Nephron (organoid): ENCODE measurements at regions not wholly inside any gene's neighbourhood (a gene's known extent, or its start where the extent isn't known, plus 50 kb on each side); places are given as distances from the start of the nearest gene placed in this dataset.

Experiments used
- H3K27ac Mint-ChIP-seq, 3 experiments: 2 replicates each; pipeline ENCODE4 v1.8.0; 2020; ENCODE audit warnings: mixed read lengths in 3 of 3, mild to moderate bottlenecking in 2 of 3, moderate library complexity in 1 of 3
- H3K27me3 Mint-ChIP-seq: 2 replicates; pipeline ENCODE4 v1.8.0; 2021; ENCODE audit warnings: low read depth, mild to moderate bottlenecking, moderate library complexity, mixed read lengths
- H3K36me3 Mint-ChIP-seq: 2 replicates; pipeline ENCODE4 v1.8.0; 2020; ENCODE audit warnings: low read depth, mixed read lengths
- H3K4me1 Mint-ChIP-seq: 2 replicates; pipeline ENCODE4 v1.8.0; 2020; ENCODE audit warnings: mixed read lengths
- H3K4me3 Mint-ChIP-seq, 3 experiments: 2 replicates each; pipeline ENCODE4 v1.8.0; 2020; ENCODE audit warnings: mild to moderate bottlenecking in 3 of 3, mixed read lengths in 3 of 3, moderate library complexity in 2 of 3
- H3K9me3 Mint-ChIP-seq: 2 replicates; pipeline ENCODE4 v1.8.0; 2020; ENCODE audit warnings: mixed read lengths
- TF ChIP-seq, protein P1 (sequence below), 3 experiments: fragments of 200-600 bp; sonication (generic); IDR thresholded peaks; one replicate each; pipeline ENCODE4 v1.5.0; 2021; ENCODE audit warnings: antibody characterized with exemption in 3 of 3; ENCODE audit not compliant: unreplicated experiment in 3 of 3

DNA sequence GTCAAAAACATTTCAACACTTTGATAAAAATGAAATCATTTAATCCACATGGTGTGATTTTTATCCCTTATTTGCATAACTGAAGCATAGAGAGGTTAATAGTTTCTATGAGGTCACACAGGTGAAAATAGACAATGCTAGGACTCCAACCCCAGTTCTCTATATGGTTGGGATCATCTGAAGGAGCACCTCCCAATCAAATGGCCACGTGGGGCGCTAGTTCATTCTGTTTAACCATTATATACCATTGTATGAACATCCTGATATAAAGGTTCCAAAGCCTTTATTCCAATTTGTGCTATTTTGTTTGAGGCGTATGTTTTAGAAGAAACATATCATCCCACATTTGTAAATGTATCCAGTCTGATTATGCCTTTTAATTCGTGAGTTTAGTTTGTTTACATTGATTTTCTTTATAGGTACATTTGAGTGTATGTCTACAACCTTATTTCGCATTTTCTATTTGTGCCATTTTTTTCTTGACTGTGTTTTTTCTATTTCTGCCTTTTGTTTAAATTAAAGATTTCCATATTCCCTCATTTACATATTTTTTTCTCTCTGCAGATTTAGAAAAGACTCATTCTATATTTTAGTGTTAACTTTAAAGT is 1092.0 kb downstream of the MAT2B start:
- Mint-ChIP-seq H3K9me3 (no peaks in the 10 kb centered on the region), H3K27me3 (no peaks in the 10 kb centered on the region), H3K4me3 (no peak overlapping the region), H3K4me1 (no peaks in the 10 kb centered on the region), H3K27ac (no peak overlapping the region), H3K36me3 (no peaks in the 10 kb centered on the region)
- TF ChIP-seq, protein P1, sequence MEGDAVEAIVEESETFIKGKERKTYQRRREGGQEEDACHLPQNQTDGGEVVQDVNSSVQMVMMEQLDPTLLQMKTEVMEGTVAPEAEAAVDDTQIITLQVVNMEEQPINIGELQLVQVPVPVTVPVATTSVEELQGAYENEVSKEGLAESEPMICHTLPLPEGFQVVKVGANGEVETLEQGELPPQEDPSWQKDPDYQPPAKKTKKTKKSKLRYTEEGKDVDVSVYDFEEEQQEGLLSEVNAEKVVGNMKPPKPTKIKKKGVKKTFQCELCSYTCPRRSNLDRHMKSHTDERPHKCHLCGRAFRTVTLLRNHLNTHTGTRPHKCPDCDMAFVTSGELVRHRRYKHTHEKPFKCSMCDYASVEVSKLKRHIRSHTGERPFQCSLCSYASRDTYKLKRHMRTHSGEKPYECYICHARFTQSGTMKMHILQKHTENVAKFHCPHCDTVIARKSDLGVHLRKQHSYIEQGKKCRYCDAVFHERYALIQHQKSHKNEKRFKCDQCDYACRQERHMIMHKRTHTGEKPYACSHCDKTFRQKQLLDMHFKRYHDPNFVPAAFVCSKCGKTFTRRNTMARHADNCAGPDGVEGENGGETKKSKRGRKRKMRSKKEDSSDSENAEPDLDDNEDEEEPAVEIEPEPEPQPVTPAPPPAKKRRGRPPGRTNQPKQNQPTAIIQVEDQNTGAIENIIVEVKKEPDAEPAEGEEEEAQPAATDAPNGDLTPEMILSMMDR (IDR thresholded peaks at IDR 0.05; ENCODE audit: unreplicated experiment in 3 of 3) = peak in 2 of 3 experiments; percentile 16 to 20

DNA sequence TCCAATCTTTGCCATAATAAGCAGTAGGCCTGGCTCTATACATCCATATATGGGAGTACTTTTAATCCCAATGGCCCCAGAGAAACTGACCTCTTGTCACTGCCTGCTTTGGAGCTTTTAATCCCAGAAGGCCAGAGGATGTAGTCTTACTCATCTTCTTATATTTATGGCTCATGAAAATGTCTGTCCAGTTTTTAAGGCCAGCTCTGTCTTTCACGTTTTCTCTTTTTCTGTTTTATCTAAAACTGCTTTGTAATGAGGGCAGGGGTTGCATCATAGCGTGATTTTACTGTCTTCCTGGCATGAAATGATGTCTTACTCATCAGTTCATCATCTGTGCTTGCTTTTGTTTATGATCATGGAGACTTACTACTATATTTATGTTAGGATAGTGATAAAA is 1094.9 kb downstream of the MAT2B start:
- no peaks in the 10 kb centered on the region for H3K27me3 Mint-ChIP-seq
- TF ChIP-seq, protein P1 (IDR thresholded peaks at IDR 0.05; ENCODE audit: unreplicated experiment in 3 of 3) = no peak
- no peaks in the 10 kb centered on the region for H3K9me3 Mint-ChIP-seq
- H3K36me3 Mint-ChIP-seq = no peaks in the 10 kb centered on the region
- no peaks in the 10 kb centered on the region for H3K4me1 Mint-ChIP-seq
- no peak overlapping the region for H3K4me3 Mint-ChIP-seq
- H3K27ac Mint-ChIP-seq = peak overlapping the region in 2 of 3 experiments; percentile 3 to 26

DNA sequence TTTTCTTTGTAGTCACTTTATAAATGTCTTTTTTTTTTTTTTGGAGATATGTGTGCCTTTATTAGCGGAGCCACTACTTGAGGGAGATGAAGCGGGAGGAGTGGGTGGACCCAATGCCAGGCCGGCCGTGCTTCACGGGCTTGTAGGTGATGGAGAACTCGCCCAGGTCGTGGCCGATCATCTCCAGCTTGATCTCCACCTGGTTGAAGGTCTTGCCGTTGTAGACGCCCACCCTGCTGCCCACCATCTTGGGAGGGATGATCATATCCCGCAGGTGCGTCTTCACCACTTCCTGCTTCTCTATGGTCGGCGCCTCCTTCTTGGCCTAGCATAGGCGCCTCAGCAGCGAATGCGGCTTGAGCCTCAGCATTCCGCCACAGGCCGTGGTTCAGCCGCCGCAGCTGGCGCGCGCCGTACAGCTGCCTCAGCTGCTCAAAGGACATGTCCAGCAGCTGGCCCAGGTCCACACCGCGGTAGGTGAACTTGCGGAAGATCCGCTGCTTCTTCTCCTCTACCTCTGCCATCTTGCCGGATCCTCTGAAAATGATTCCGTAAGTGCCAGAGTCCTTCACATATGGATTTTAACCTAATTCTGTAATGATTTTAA is 1095.6 kb downstream of the MAT2B start:
- TF ChIP-seq, protein P1 (IDR thresholded peaks at IDR 0.05; ENCODE audit: unreplicated experiment in 3 of 3) = no peak
- Mint-ChIP-seq H3K4me1 (no peaks in the 10 kb centered on the region), H3K36me3 (no peaks in the 10 kb centered on the region), H3K9me3 (peaks cover 2% of the 10 kb centered on the region), H3K27me3 (no peaks in the 10 kb centered on the region), H3K4me3 (no peak overlapping the region), H3K27ac (no peak overlapping the region)

DNA sequence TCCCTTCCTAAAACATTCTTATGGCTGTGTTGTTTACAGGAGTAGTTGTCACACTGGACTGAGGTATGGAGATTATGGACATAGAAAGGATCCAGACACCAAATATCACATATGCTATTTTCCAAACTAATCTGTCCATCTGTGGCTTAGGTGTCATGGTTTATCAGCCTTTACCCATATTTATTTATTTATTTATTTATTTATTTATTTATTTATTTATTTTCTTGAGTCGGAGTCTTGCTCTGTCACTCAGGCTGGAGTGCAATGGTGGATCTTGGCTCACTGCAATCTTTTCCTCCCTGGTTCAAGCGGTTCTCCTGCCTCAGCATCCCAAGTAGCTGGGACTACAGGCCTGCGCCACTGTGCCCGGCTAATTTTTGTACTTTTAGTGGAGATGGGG is 1103.1 kb downstream of the MAT2B start:
- no peaks in the 10 kb centered on the region for H3K4me1 Mint-ChIP-seq

DNA sequence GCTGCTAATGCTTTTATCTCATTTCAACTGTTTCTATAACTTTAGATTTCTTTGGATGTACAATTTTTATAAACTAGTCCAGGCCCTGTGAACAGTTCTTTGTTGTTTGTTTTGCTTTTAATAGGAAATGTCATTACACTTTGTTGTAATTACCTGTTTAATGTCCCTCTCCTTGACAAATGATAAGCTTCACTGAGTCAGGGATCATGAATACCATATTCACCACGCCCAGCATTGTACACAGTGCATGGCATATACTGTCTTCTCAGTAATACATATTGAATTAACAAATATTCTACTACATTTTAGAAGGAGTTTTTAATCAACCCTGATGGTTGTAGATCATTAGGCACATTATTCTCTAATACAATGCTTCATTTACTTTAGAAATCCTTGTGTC is 1105.0 kb downstream of the MAT2B start:
- TF ChIP-seq, protein P1 (IDR thresholded peaks at IDR 0.05; ENCODE audit: unreplicated experiment in 3 of 3) = no peak
- H3K27me3 Mint-ChIP-seq = no peaks in the 10 kb centered on the region
- no peak overlapping the region for H3K4me3 Mint-ChIP-seq
- H3K9me3 Mint-ChIP-seq = peaks cover 6% of the 10 kb centered on the region
- H3K27ac Mint-ChIP-seq = no peak overlapping the region
- H3K36me3 Mint-ChIP-seq = no peaks in the 10 kb centered on the region
- no peaks in the 10 kb centered on the region for H3K4me1 Mint-ChIP-seq

More for the DNA sequence above, 1103.1 kb downstream of the MAT2B start:
- no peaks in the 10 kb centered on the region for H3K27me3 Mint-ChIP-seq
- TF ChIP-seq, protein P1 (IDR thresholded peaks at IDR 0.05; ENCODE audit: unreplicated experiment in 3 of 3) = no peak
- H3K27ac Mint-ChIP-seq = no peak overlapping the region
- no peaks in the 10 kb centered on the region for H3K36me3 Mint-ChIP-seq
- H3K9me3 Mint-ChIP-seq = peaks cover 6% of the 10 kb centered on the region
- H3K4me3 Mint-ChIP-seq = no peak overlapping the region

DNA sequence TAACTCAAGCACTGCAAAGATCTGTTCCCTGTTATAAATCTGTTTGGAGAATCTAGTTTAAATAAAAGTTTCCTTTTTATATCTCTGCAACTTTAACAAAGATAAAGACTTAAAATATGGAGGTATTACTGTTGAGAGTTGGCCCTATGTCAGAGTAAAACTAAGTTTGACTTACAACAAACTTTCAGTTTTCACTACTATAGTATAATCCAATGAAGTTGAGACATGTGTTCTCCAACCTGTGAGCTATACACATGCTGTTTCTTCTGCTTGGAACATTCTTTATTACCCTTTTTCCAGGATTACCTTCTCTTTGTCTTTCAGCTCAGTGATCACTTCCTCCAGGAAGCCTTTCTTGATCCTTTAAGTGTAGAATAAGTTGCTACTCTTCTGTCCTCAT is 1109.3 kb downstream of the MAT2B start:
- Mint-ChIP-seq H3K27ac (no peak overlapping the region), H3K9me3 (no peaks in the 10 kb centered on the region), H3K4me1 (no peaks in the 10 kb centered on the region), H3K27me3 (no peaks in the 10 kb centered on the region), H3K36me3 (no peaks in the 10 kb centered on the region), H3K4me3 (no peak overlapping the region)
- TF ChIP-seq, protein P1 (IDR thresholded peaks at IDR 0.05; ENCODE audit: unreplicated experiment in 3 of 3) = no peak
